ENCODE measurements at regions not wholly inside any gene's neighbourhood (a gene's known extent, or its start where the extent isn't known, plus 50 kb on each side); places are given as distances from the start of the nearest gene placed in this dataset.

GRCh38 chr13:62563251-62563650 is 1147.6 kb upstream of the PCDH20 start:
- no peaks in the 10 kb centered on the region for H3K4me1 ChIP-seq (ENCODE audit: control insufficient read depth in 4 of 4, insufficient read depth in 4 of 4, low read length in 3 of 4)
- no peak overlapping the region for H3K4me3 ChIP-seq (ENCODE audit: low read depth in 1 of 3, low read length in 3 of 3)
- no peaks in the 10 kb centered on the region for H3K27me3 ChIP-seq (ENCODE audit: control insufficient read depth in 4 of 4, insufficient read depth in 4 of 4, low read length in 3 of 4)
- no peaks in the 10 kb centered on the region for H3K9me3 ChIP-seq (ENCODE audit: control insufficient read depth in 4 of 4, low read length in 3 of 4)
- no peak overlapping the region for H3K27ac ChIP-seq (ENCODE audit: low read depth in 1 of 2, low read length in 2 of 2)
- H3K36me3 ChIP-seq (ENCODE audit: control insufficient read depth in 4 of 4, insufficient read depth in 3 of 4, low read depth in 1 of 4, low read length in 3 of 4) = no peaks in the 10 kb centered on the region
- no peak overlapping the region for H3K9ac ChIP-seq (ENCODE audit: low read depth in 1 of 2, low read length in 2 of 2)
- DNase-seq (ENCODE audit: low spot score) = no peak
- 83% methylated on average over 1 of the region's 1 CpG for WGBS
- TF ChIP-seq GABPA (IDR thresholded peaks at IDR 0.05 in 1 of 2, conservative IDR thresholded peaks at IDR 0.05 in 1 of 2) (no peak), JUND (IDR thresholded peaks at IDR 0.05) (no peak), HNF4A (conservative IDR thresholded peaks at IDR 0.05) (no peak), YY1 (IDR thresholded peaks at IDR 0.05) (no peak), TAF1 (conservative IDR thresholded peaks at IDR 0.05) (no peak), ZBTB33 (IDR thresholded peaks at IDR 0.05) (no peak), RXRA (IDR thresholded peaks at IDR 0.05) (no peak), ATF3 (IDR thresholded peaks at IDR 0.05) (no peak), FOXA1 (IDR thresholded peaks at IDR 0.05) (no peak), EGR1 (IDR thresholded peaks at IDR 0.05; ENCODE audit: low read depth in 2 of 2) (no peak), SP1 (IDR thresholded peaks at IDR 0.05) (no peak), NR2F2 (IDR thresholded peaks at IDR 0.05) (no peak), CTCF (IDR thresholded peaks at IDR 0.05; ENCODE audit: low read depth, low read length, missing input control) (no peak)
- TF ChIP-seq, protein P1, sequence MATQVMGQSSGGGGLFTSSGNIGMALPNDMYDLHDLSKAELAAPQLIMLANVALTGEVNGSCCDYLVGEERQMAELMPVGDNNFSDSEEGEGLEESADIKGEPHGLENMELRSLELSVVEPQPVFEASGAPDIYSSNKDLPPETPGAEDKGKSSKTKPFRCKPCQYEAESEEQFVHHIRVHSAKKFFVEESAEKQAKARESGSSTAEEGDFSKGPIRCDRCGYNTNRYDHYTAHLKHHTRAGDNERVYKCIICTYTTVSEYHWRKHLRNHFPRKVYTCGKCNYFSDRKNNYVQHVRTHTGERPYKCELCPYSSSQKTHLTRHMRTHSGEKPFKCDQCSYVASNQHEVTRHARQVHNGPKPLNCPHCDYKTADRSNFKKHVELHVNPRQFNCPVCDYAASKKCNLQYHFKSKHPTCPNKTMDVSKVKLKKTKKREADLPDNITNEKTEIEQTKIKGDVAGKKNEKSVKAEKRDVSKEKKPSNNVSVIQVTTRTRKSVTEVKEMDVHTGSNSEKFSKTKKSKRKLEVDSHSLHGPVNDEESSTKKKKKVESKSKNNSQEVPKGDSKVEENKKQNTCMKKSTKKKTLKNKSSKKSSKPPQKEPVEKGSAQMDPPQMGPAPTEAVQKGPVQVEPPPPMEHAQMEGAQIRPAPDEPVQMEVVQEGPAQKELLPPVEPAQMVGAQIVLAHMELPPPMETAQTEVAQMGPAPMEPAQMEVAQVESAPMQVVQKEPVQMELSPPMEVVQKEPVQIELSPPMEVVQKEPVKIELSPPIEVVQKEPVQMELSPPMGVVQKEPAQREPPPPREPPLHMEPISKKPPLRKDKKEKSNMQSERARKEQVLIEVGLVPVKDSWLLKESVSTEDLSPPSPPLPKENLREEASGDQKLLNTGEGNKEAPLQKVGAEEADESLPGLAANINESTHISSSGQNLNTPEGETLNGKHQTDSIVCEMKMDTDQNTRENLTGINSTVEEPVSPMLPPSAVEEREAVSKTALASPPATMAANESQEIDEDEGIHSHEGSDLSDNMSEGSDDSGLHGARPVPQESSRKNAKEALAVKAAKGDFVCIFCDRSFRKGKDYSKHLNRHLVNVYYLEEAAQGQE (IDR thresholded peaks at IDR 0.05) = no peak

DNA sequence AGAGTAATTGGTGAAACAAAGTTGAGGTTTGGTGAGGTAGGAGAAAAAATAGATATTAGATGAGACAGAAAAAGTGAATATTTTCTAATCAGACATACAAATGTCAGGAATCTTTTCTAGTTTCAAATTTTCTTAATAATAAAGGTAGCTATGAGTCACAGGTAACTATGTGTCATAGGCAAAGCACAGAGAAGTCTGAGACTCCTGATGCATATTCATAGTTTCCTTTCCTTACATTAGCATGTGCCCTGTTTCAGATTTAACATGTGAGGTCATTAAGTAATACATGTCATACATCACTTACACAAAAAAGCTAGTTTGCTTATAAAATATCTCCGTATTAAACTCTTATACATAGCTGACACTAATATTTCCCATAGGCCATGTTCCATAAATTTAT is 1141.3 kb upstream of the PCDH20 start:
- no peak overlapping the region for H3K9ac ChIP-seq (ENCODE audit: low read depth in 1 of 2, low read length in 2 of 2)
- WGBS = 87% methylated on average over 1 of the region's 1 CpG
- no peak for DNase-seq (ENCODE audit: low spot score)
- TF ChIP-seq HNF4A (conservative IDR thresholded peaks at IDR 0.05) (no peak), JUND (IDR thresholded peaks at IDR 0.05) (no peak), ZBTB33 (IDR thresholded peaks at IDR 0.05) (no peak), CTCF (IDR thresholded peaks at IDR 0.05; ENCODE audit: low read depth, low read length, missing input control) (no peak), EGR1 (IDR thresholded peaks at IDR 0.05; ENCODE audit: low read depth in 2 of 2) (no peak), RXRA (IDR thresholded peaks at IDR 0.05) (no peak)
- no peaks in the 10 kb centered on the region for H3K27me3 ChIP-seq (ENCODE audit: control insufficient read depth in 4 of 4, insufficient read depth in 4 of 4, low read length in 3 of 4)
- no peaks in the 10 kb centered on the region for H3K36me3 ChIP-seq (ENCODE audit: control insufficient read depth in 4 of 4, insufficient read depth in 3 of 4, low read depth in 1 of 4, low read length in 3 of 4)
- H3K27ac ChIP-seq (ENCODE audit: low read depth in 1 of 2, low read length in 2 of 2) = no peak overlapping the region
- no peak overlapping the region for H3K4me3 ChIP-seq (ENCODE audit: low read depth in 1 of 3, low read length in 3 of 3)
- H3K4me1 ChIP-seq (ENCODE audit: control insufficient read depth in 4 of 4, insufficient read depth in 4 of 4, low read length in 3 of 4) = no peaks in the 10 kb centered on the region
- no peaks in the 10 kb centered on the region for H3K9me3 ChIP-seq (ENCODE audit: control insufficient read depth in 4 of 4, low read length in 3 of 4)

All from liver (tissue), 8 donors.